Ectodermal cell (in vitro differentiated cells): ENCODE measurements at regions not wholly inside any gene's neighbourhood (a gene's known extent, or its start where the extent isn't known, plus 50 kb on each side); places are given as distances from the start of the nearest gene placed in this dataset.

Source experiments
- H3K27ac ChIP-seq: 2 replicates; pipeline ENCODE4 v1.7.0; 2013; ENCODE audit warnings: mild to moderate bottlenecking, low read depth, low read length; ENCODE audit not compliant: insufficient read depth, poor library complexity, severe bottlenecking
- H3K27me3 ChIP-seq: 2 replicates; pipeline ENCODE4 v1.7.0; 2013; ENCODE audit warnings: mild to moderate bottlenecking, low read length; ENCODE audit not compliant: insufficient read depth, control insufficient read depth, poor library complexity, severe bottlenecking
- H3K36me3 ChIP-seq: one replicate; pipeline ENCODE4 v1.7.0; 2013; ENCODE audit warnings: low read length; ENCODE audit not compliant: control insufficient read depth, insufficient read depth
- H3K4me1 ChIP-seq: one replicate; pipeline ENCODE4 v1.7.0; 2013; ENCODE audit warnings: low read length; ENCODE audit not compliant: control insufficient read depth, insufficient read depth
- H3K4me3 ChIP-seq: 2 replicates; pipeline ENCODE4 v1.7.0; 2013; ENCODE audit warnings: low read depth, low read length, control low read depth; ENCODE audit not compliant: insufficient read depth
- H3K9me3 ChIP-seq: 2 replicates; pipeline ENCODE4 v1.7.0; 2013; ENCODE audit warnings: mild to moderate bottlenecking, low read length, moderate library complexity; ENCODE audit not compliant: control insufficient read depth
- WGBS, 2 experiments: methylation state at CpG; one replicate each; pipeline ENCODE4 v1.1.7; 2013; ENCODE audit warnings: missing lambda C conversion rate in 2 of 2; 5-methylcytosine and 5-hydroxymethylcytosine counted together

DNA sequence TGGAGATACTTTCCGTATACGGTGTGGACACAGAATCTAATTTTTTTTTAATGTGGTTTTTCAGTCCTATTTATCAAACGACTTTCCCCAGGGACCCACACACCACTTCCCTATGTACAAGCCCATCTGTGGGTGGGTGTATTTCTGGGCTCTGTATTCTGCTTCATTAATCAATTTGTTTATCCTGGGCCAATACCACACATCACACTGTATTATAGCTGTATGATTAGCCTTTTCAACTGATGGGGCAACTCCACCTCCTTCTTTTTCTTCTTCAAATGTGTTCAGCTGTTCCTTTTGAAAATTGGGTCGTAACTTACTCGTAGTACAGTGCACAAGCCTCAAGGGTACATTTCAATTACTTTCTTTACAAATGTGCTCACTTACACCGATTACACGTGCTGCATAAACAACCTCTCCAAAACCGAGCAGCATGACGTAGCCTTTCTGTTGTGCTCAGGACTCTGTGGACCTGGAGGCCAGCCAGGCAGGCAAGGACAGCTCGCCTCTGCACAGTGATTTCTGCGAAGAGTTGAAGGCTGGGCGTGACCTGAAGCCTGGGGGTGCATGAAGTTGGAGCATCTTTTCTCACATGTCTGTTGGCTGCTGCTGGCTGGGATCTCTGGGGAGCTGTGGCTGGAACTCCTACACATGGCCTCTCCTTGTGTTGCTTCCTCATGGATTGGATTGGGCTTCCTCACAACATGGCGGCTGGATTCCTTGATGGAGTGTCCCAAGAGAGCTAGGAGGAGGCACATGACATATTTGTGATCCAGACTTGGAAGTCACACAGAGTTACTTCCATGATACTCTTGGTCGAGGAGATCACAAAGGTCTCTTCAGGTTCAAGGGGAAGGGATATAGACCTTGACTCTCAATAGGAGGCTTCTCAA, 126.5 kb downstream of the CRYAA start:
- H3K9me3 ChIP-seq: no peaks in the 10 kb centered on the region
- no peaks in the 10 kb centered on the region for H3K27me3 ChIP-seq
- WGBS, 2 experiments: 95 to 96% methylated on average over 14 of the region's 14 CpGs
- H3K27ac ChIP-seq: no peak overlapping the region
- no peak overlapping the region for H3K4me3 ChIP-seq
- no peaks in the 10 kb centered on the region for H3K4me1 ChIP-seq
- H3K36me3 ChIP-seq: no peaks in the 10 kb centered on the region

DNA sequence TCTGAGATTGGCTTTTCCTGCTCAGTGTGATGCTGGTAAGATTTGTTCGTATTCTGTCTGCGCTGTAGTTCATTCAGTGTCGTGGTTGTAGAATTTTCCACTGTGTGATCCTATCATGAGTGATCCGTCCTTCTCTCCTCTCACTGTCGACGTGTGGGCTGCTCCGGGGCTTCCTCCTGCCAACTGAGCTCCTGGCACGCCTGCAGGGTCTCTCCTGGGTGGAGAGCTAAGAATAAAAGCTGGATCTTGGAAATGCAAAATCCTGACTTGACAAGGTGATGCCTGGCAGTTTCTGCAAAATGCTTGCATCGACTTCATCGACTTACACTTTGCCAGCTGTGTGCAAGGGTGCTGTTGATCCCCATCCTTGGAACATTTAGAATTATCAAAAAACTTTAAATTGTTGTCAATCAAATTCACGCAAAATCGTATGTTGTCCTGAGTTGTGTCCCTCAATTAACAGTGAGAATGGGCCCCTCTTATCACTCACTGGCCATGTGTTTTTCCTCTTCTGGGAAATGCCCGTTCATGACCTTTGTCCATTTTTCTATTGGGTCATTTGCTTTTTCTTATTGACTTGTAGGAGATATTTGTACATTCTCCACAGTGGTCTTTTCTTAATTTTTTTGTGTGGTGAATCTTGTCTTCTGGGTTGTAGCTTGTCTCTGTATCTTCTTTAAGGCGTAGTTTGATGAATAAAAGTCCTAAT, 125.5 kb downstream of the CRYAA start:
- no peaks in the 10 kb centered on the region for H3K36me3 ChIP-seq
- no peak overlapping the region for H3K27ac ChIP-seq
- H3K9me3 ChIP-seq: no peaks in the 10 kb centered on the region
- 92 to 94% methylated on average over 14 of the region's 14 CpGs for WGBS, 2 experiments
- no peaks in the 10 kb centered on the region for H3K27me3 ChIP-seq
- H3K4me1 ChIP-seq: no peaks in the 10 kb centered on the region
- H3K4me3 ChIP-seq: no peak overlapping the region

DNA sequence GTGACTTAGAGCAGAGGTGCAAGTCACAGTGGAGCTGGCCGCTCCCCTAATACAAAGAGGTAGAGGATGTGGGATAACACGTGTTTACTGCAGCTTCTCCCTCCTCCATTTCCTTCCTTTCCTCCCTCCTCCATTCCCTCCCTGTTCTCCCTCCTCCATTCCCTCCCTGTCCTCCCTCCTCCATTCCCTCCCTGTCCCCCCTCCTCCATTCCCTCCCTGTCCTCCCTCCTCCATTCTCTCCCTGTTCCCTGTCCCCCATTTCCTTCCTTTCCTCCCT, 124.0 kb downstream of the CRYAA start:
- Histone ChIP-seq H3K36me3 (no peaks in the 10 kb centered on the region), H3K27ac (no peak overlapping the region), H3K4me3 (no peak overlapping the region), H3K27me3 (no peaks in the 10 kb centered on the region), H3K4me1 (no peaks in the 10 kb centered on the region), H3K9me3 (no peaks in the 10 kb centered on the region)
- WGBS, 2 experiments: 81 to 82% methylated on average over 2 of the region's 2 CpGs

- WGBS, 2 experiments: 88 to 89% methylated on average over 23 of the region's 23 CpGs
- H3K27ac ChIP-seq: no peak overlapping the region
- no peaks in the 10 kb centered on the region for H3K9me3 ChIP-seq
- no peaks in the 10 kb centered on the region for H3K27me3 ChIP-seq
- no peaks in the 10 kb centered on the region for H3K4me1 ChIP-seq
- H3K36me3 ChIP-seq: no peaks in the 10 kb centered on the region
- no peak overlapping the region for H3K4me3 ChIP-seq
Observed at GRCh38 chr21:43292041-43292865, 123.4 kb downstream of the CRYAA start.

GRCh38 chr21:43291347-43291950, 122.6 kb downstream of the CRYAA start:
- H3K36me3 ChIP-seq: no peaks in the 10 kb centered on the region
- H3K9me3 ChIP-seq: no peaks in the 10 kb centered on the region
- H3K4me3 ChIP-seq: no peak overlapping the region
- WGBS, 2 experiments: 92 to 93% methylated on average over 14 of the region's 14 CpGs
- H3K4me1 ChIP-seq: no peaks in the 10 kb centered on the region
- H3K27ac ChIP-seq: no peak overlapping the region
- no peaks in the 10 kb centered on the region for H3K27me3 ChIP-seq

DNA sequence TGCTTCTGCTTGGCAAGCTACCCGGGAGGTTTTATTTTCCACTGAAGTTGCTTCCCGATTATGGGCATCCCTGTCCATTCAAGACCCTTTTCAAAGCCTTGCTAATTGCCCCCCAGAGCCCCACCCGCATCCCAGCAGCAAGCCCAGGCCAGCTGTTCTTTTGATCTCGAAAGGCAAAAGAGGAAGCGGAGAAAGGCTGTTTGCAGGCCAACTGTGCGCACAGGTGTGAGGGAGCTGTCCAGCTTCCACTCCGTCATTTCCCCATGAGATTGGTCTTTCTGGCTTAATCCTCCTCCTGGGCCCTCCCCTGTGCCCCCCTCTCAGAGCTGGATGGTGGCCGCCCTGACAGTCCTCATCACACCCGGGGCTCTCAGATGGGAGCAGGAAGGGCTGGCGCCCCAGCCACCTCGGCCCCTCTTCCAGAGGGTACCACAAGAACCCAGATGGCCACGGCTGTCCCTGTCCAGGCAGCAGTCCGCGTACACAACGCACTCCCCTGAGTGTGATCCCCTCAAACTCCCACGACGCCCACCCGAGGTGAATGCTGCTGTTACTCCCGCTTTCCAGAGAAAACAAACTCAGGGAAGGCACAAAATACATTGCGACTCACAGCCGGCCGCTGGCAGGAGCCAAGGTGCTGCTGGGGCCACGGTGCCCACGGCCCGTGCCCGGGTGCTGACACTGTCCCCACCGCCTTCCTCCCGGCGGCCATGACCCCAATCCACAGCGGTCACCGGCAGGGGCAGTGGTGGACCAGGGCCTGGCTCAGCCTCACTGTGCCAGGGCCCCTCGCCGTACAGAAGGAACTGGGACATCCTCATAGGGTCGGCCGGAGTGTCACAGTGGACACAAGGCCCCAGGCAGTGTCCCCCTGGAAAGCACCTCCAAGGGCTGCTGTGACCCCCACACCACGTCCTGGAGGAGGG, 121.9 kb downstream of the CRYAA start:
- no peaks in the 10 kb centered on the region for H3K27me3 ChIP-seq
- H3K27ac ChIP-seq: no peak overlapping the region
- H3K4me3 ChIP-seq: no peak overlapping the region
- no peaks in the 10 kb centered on the region for H3K36me3 ChIP-seq
- no peaks in the 10 kb centered on the region for H3K9me3 ChIP-seq
- no peaks in the 10 kb centered on the region for H3K4me1 ChIP-seq
- WGBS, 2 experiments: 86% methylated on average over 36 of the region's 36 CpGs

- H3K4me1 ChIP-seq: no peaks in the 10 kb centered on the region
- H3K27me3 ChIP-seq: no peaks in the 10 kb centered on the region
- WGBS, 2 experiments: 95% methylated on average over 6 of the region's 6 CpGs
- H3K36me3 ChIP-seq: no peaks in the 10 kb centered on the region
- H3K9me3 ChIP-seq: no peaks in the 10 kb centered on the region
- no peak overlapping the region for H3K4me3 ChIP-seq
- no peak overlapping the region for H3K27ac ChIP-seq
Observed at GRCh38 chr21:43289966-43290365, 121.2 kb downstream of the CRYAA start.

DNA sequence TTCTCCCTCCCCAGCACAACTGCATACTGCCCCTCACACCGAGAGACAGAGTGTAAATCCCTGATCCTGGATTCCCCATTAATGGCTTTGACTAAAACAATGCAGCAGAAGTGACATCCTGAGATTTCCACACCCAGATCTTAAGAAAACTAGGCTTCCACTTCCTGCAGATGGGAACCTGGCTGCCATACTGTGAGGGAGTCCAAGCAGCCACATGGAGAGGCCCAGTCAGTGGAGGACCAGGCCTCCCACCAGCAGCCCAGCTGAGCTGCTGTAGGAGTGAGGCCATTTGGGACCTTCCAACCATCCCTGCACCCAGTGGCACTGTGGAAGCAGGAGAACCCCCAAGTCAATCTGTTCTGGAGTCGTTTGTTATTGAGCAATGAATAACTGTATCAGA, 120.6 kb downstream of the CRYAA start:
- H3K36me3 ChIP-seq: no peaks in the 10 kb centered on the region
- no peaks in the 10 kb centered on the region for H3K4me1 ChIP-seq
- 95 to 99% methylated on average over 2 of the region's 2 CpGs for WGBS, 2 experiments
- H3K9me3 ChIP-seq: no peaks in the 10 kb centered on the region
- H3K27me3 ChIP-seq: no peaks in the 10 kb centered on the region
- no peak overlapping the region for H3K4me3 ChIP-seq
- H3K27ac ChIP-seq: no peak overlapping the region
